Activated CD4-positive, alpha-beta T cell treated with anti-CD3 and anti-CD28 coated beads, Interleukin-2, amount 50 U/mL, for 1 hour (primary cell): ENCODE measurements at regions not wholly inside any gene's neighbourhood (a gene's known extent, or its start where the extent isn't known, plus 50 kb on each side); places are given as distances from the start of the nearest gene placed in this dataset.

Experiments
- DNase-seq: peaks from one replicate; pipeline ENCODE4 v3.0.0-alpha.2; 2020

GRCh38 chr13:108156749-108157148 lies 58.6 kb downstream of the LIG4 start:
- DNase-seq = no peak

- peak; percentile 50 for DNase-seq
These were observed 59.9 kb downstream of the LIG4 start for GRCh38 chr13:108155185-108156106.

GRCh38 chr13:108154421-108154858 lies 60.9 kb downstream of the LIG4 start:
- no peak for DNase-seq

GRCh38 chr13:108146642-108147041 lies 68.7 kb downstream of the LIG4 start:
- no peak for DNase-seq

GRCh38 chr13:108142702-108143436 lies 72.5 kb downstream of the LIG4 start:
- DNase-seq = no peak

- no peak for DNase-seq
These were observed 78.2 kb downstream of the LIG4 start for GRCh38 chr13:108137176-108137575.

GRCh38 chr13:108127406-108127805 lies 87.9 kb downstream of the LIG4 start:
- DNase-seq = no peak

GRCh38 chr13:108126056-108126455 lies 89.3 kb downstream of the LIG4 start:
- DNase-seq = no peak

- no peak for DNase-seq
These were observed 93.9 kb downstream of the LIG4 start for GRCh38 chr13:108121406-108121805.

- no peak for DNase-seq
These were observed 94.5 kb downstream of the LIG4 start for GRCh38 chr13:108120856-108121255.

- no peak for DNase-seq
These were observed 95.0 kb downstream of the LIG4 start for GRCh38 chr13:108120302-108120701.

GRCh38 chr13:108115738-108116137 lies 99.6 kb downstream of the LIG4 start:
- DNase-seq = no peak

- DNase-seq = no peak
These were observed 101.9 kb downstream of the LIG4 start for GRCh38 chr13:108113407-108113806.

- DNase-seq = no peak
These were observed 110.6 kb downstream of the LIG4 start for GRCh38 chr13:108104736-108105135.

GRCh38 chr13:108102771-108103170 lies 112.6 kb downstream of the LIG4 start:
- no peak for DNase-seq

GRCh38 chr13:108096301-108096915 lies 118.9 kb downstream of the LIG4 start:
- no peak for DNase-seq

GRCh38 chr13:108095036-108095435 lies 120.3 kb downstream of the LIG4 start:
- no peak for DNase-seq

GRCh38 chr13:108093616-108094015 lies 121.7 kb downstream of the LIG4 start:
- DNase-seq = no peak

GRCh38 chr13:108087810-108088209 lies 127.5 kb downstream of the LIG4 start:
- DNase-seq = no peak

GRCh38 chr13:108086678-108087077 lies 128.7 kb downstream of the LIG4 start:
- no peak for DNase-seq

GRCh38 chr13:108084840-108085239 lies 130.5 kb downstream of the LIG4 start:
- DNase-seq = no peak

GRCh38 chr13:108083056-108083455 lies 132.3 kb downstream of the LIG4 start:
- no peak for DNase-seq

- DNase-seq = no peak
These were observed 132.9 kb downstream of the LIG4 start for GRCh38 chr13:108082481-108082880.

- no peak for DNase-seq
These were observed 138.1 kb downstream of the LIG4 start for GRCh38 chr13:108077284-108077683.
